ENCODE measurements at regions not wholly inside any gene's neighbourhood (a gene's known extent, or its start where the extent isn't known, plus 50 kb on each side); places are given as distances from the start of the nearest gene placed in this dataset.
"Not testable (repeated sequence)": the region's sequence is repeated elsewhere in the genome, so short reads cannot be mapped to it uniquely, and the experiment has no call there.

DNA sequence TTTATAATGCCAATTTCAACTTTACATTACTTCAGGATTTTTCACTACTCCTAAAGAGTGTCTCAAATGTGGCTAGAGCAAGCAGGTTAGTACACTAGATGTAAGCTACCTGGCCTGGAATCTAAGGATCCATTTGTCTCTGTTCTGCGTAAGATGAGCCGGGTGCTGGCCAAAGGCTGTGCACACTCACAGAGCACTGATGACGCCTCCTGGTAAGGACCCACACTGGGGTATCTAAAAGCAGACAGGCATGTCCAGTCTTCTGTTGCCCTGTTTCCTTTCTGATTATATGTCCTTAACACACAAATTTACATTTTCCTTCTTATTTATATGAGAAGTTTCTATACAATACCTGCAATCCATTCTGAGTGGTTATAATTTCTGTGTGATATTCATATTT lies 187.9 kb upstream of the PRSS1 start:
- TF ChIP-seq EZH2 (IDR thresholded peaks at IDR 0.05; ENCODE audit: borderline replicate concordance, low read length); CTCF (conservative IDR thresholded peaks at IDR 0.05 in 1 of 2, IDR thresholded peaks at IDR 0.05 in 1 of 2; ENCODE audit: extremely low read depth in 1 of 2, insufficient read depth in 1 of 2, low read depth in 1 of 2, low read length in 2 of 2): not testable (repeated sequence)
